ENCODE measurements at regions not wholly inside any gene's neighbourhood (a gene's known extent, or its start where the extent isn't known, plus 50 kb on each side); places are given as distances from the start of the nearest gene placed in this dataset.

DNA sequence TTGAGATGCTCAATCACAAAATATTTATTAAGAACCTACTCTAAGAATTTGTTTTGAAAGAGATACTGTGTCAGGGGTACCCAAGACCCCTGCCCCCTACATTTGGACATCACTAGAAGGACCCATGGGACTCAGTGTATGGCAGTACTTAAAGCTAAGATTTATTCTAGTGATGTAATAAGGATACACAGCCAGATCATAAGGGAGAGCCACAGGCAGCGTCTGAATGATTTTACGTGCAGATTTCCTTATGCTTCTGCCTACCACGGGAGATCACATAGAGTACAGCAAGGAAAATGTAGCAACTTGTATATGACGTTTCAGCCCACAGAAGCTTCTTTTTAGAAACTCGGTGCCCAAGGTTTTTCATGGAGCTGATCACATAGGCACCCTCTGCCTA is 172.9 kb downstream of the DEPDC1B start:
- TF ChIP-seq, protein P1, sequence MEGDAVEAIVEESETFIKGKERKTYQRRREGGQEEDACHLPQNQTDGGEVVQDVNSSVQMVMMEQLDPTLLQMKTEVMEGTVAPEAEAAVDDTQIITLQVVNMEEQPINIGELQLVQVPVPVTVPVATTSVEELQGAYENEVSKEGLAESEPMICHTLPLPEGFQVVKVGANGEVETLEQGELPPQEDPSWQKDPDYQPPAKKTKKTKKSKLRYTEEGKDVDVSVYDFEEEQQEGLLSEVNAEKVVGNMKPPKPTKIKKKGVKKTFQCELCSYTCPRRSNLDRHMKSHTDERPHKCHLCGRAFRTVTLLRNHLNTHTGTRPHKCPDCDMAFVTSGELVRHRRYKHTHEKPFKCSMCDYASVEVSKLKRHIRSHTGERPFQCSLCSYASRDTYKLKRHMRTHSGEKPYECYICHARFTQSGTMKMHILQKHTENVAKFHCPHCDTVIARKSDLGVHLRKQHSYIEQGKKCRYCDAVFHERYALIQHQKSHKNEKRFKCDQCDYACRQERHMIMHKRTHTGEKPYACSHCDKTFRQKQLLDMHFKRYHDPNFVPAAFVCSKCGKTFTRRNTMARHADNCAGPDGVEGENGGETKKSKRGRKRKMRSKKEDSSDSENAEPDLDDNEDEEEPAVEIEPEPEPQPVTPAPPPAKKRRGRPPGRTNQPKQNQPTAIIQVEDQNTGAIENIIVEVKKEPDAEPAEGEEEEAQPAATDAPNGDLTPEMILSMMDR (IDR thresholded peaks at IDR 0.05): no peak
- TF ChIP-seq EP300 (IDR thresholded peaks at IDR 0.05) (no peak), POLR2A (IDR thresholded peaks at IDR 0.05; ENCODE audit: low read depth) (no peak), POLR2AphosphoS5 (IDR thresholded peaks at IDR 0.05) (no peak)
